ENCODE measurements at regions not wholly inside any gene's neighbourhood (a gene's known extent, or its start where the extent isn't known, plus 50 kb on each side); places are given as distances from the start of the nearest gene placed in this dataset.

- Histone ChIP-seq H3K4me3 (ENCODE audit: low read depth, low read length) (no peak overlapping the region), H3K36me3 (replicated peaks) (no peaks in the 10 kb centered on the region), H3K27me3 (replicated peaks) (no peaks in the 10 kb centered on the region), H3K27ac (no peak overlapping the region)
- DNase-seq, result no peak
- TF ChIP-seq CTCF (IDR thresholded peaks at IDR 0.05; ENCODE audit: low read depth, low read length, missing control alignments), result no peak
- in situ Hi-C loops (cut with HindIII; ENCODE audit: low pct_ligation_motif_present, low sequenced_read_pairs), result no loop called here
Observed at GRCh38 chr6:165183496-165184140, 125.8 kb downstream of the C6orf118 start.

GRCh38 chr6:165183071-165183470, 126.3 kb downstream of the C6orf118 start:
- H3K4me3 ChIP-seq (ENCODE audit: low read depth, low read length), result no peak overlapping the region
- H3K27me3 ChIP-seq (replicated peaks), result no peaks in the 10 kb centered on the region
- TF ChIP-seq CTCF (IDR thresholded peaks at IDR 0.05; ENCODE audit: low read depth, low read length, missing control alignments), result no peak
- DNase-seq, result no peak
- H3K36me3 ChIP-seq (replicated peaks), result no peaks in the 10 kb centered on the region
- in situ Hi-C loops (cut with HindIII; ENCODE audit: low pct_ligation_motif_present, low sequenced_read_pairs), result no loop called here
- no peak overlapping the region for H3K27ac ChIP-seq

- in situ Hi-C loops (cut with HindIII; ENCODE audit: low pct_ligation_motif_present, low sequenced_read_pairs), result no loop called here
- no peak for TF ChIP-seq CTCF (IDR thresholded peaks at IDR 0.05; ENCODE audit: low read depth, low read length, missing control alignments)
- H3K36me3 ChIP-seq (replicated peaks), result no peaks in the 10 kb centered on the region
- H3K27ac ChIP-seq, result no peak overlapping the region
- H3K27me3 ChIP-seq (replicated peaks), result no peaks in the 10 kb centered on the region
- no peak overlapping the region for H3K4me3 ChIP-seq (ENCODE audit: low read depth, low read length)
- DNase-seq, result peak; percentile 5
Observed at GRCh38 chr6:165181951-165182414, 127.4 kb downstream of the C6orf118 start.

- no peak for DNase-seq
- H3K27ac ChIP-seq, result no peak overlapping the region
Observed at GRCh38 chr6:165178056-165178455, 131.3 kb downstream of the C6orf118 start.

GRCh38 chr6:165173484-165173883, 135.9 kb downstream of the C6orf118 start:
- Histone ChIP-seq H3K36me3 (replicated peaks) (no peaks in the 10 kb centered on the region), H3K27ac (no peak overlapping the region), H3K27me3 (replicated peaks) (no peaks in the 10 kb centered on the region), H3K4me3 (ENCODE audit: low read depth, low read length) (no peak overlapping the region)
- in situ Hi-C loops (cut with HindIII; ENCODE audit: low pct_ligation_motif_present, low sequenced_read_pairs), result no loop called here
- no peak for TF ChIP-seq CTCF (IDR thresholded peaks at IDR 0.05; ENCODE audit: low read depth, low read length, missing control alignments)
- DNase-seq, result no peak

More at GRCh38 chr6:165178056-165178455, 131.3 kb downstream of the C6orf118 start:
- in situ Hi-C loops (cut with HindIII; ENCODE audit: low pct_ligation_motif_present, low sequenced_read_pairs), result no loop called here
- no peak for TF ChIP-seq CTCF (IDR thresholded peaks at IDR 0.05; ENCODE audit: low read depth, low read length, missing control alignments)
- Histone ChIP-seq H3K36me3 (replicated peaks) (no peaks in the 10 kb centered on the region), H3K4me3 (ENCODE audit: low read depth, low read length) (no peak overlapping the region), H3K27me3 (replicated peaks) (no peaks in the 10 kb centered on the region)

- Histone ChIP-seq H3K27me3 (replicated peaks) (no peaks in the 10 kb centered on the region), H3K36me3 (replicated peaks) (no peaks in the 10 kb centered on the region), H3K4me3 (ENCODE audit: low read depth, low read length) (no peak overlapping the region), H3K27ac (no peak overlapping the region)
- TF ChIP-seq CTCF (IDR thresholded peaks at IDR 0.05; ENCODE audit: low read depth, low read length, missing control alignments), result no peak
- in situ Hi-C loops (cut with HindIII; ENCODE audit: low pct_ligation_motif_present, low sequenced_read_pairs), result no loop called here
- DNase-seq, result no peak
Observed at GRCh38 chr6:165167861-165168260, 141.5 kb downstream of the C6orf118 start.

Measured in brain microvascular endothelial cell (primary cell).